H1 (cell line): ENCODE measurements at regions not wholly inside any gene's neighbourhood (a gene's known extent, or its start where the extent isn't known, plus 50 kb on each side); places are given as distances from the start of the nearest gene placed in this dataset.

Experiments used
- CTCF ChIA-PET: fragments of 300-600 bp; sonication (Branson Sonifier 250); formaldehyde crosslinking; loops from one replicate; lab custom pipeline; 2021; ENCODE audit not compliant: partially characterized antibody; lab: Charles Lee
- POLR2A ChIA-PET: fragments of 300-600 bp; sonication (Branson Sonifier 250); formaldehyde crosslinking; loops from one replicate; lab custom pipeline; 2021; ENCODE audit warnings: inconsistent platforms; ENCODE audit not compliant: partially characterized antibody; lab: Charles Lee
- DNase-seq, 2 experiments: peaks; one replicate each; pipeline versions ENCODE4 v3.0.0 to v3.0.0-alpha.2; 2010 to 2022; ENCODE audit warnings: low spot score in 2 of 2, low read depth in 1 of 2, mixed read lengths in 1 of 2
- FAIRE-seq: peaks from 2 replicates; lab custom pipeline; 2011; peaks lifted over from hg19 to GRCh38; lab: Jason Lieb, UNC
- H2AFZ ChIP-seq: 2 replicates; pipeline ENCODE4 v1.8.1; 2012; ENCODE audit warnings: low read length, inconsistent platforms
- H2AK5ac ChIP-seq: 2 replicates; pipeline ENCODE4 v1.6.1; 2013; ENCODE audit warnings: low read depth, low read length
- H2BK120ac ChIP-seq: replicated peaks from 2 replicates; pipeline ENCODE3; 2013; ENCODE audit warnings: low read depth, low read length, inconsistent platforms
- H2BK12ac ChIP-seq: 2 replicates; pipeline ENCODE4 v1.6.1; 2013; ENCODE audit warnings: low read depth, low read length
- H2BK15ac ChIP-seq: 2 replicates; pipeline ENCODE4 v1.6.1; 2013; ENCODE audit warnings: low read length
- H2BK20ac ChIP-seq: 2 replicates; pipeline ENCODE4 v1.6.1; 2013; ENCODE audit warnings: low read length
- H2BK5ac ChIP-seq: 2 replicates; pipeline ENCODE4 v1.6.1; 2013; ENCODE audit warnings: low read depth, low read length
- H3K14ac ChIP-seq: 2 replicates; pipeline ENCODE4 v1.6.1; 2013; ENCODE audit warnings: inconsistent platforms; ENCODE audit not compliant: insufficient read length
- H3K18ac ChIP-seq: 2 replicates; pipeline ENCODE4 v1.6.1; 2013; ENCODE audit warnings: low read length; ENCODE audit errors: extremely low read depth
- H3K23ac ChIP-seq: 2 replicates; pipeline ENCODE4 v1.6.1; 2013; ENCODE audit warnings: inconsistent platforms; ENCODE audit not compliant: insufficient read length
- H3K23me2 ChIP-seq: 2 replicates; pipeline ENCODE4 v1.6.1; 2013; ENCODE audit warnings: low read depth, low read length
- H3K27ac ChIP-seq: 2 replicates; pipeline ENCODE4 v1.6.1; 2011; ENCODE audit warnings: low read depth, low read length, inconsistent platforms
- H3K27me3 ChIP-seq, 4 experiments: replicated peaks in 1 of 4; 1 replicate in 1 of 4; 2 replicates in 3 of 4; pipeline versions ENCODE4 v1.6.1 to v1.8.1; 2011 to 2013; ENCODE audit warnings: low read length in 3 of 4, mild to moderate bottlenecking in 3 of 4, inconsistent platforms in 2 of 4, mixed read lengths in 2 of 4, moderate library complexity in 1 of 4; ENCODE audit not compliant: control insufficient read depth in 3 of 4, insufficient read depth in 3 of 4; ENCODE audit errors: extremely low read depth in 1 of 4
- H3K36me3 ChIP-seq, 4 experiments: 2 replicates each; pipeline versions ENCODE4 v1.6.1 to v1.8.1; 2011 to 2013; ENCODE audit warnings: mild to moderate bottlenecking in 4 of 4, low read length in 3 of 4, moderate library complexity in 2 of 4, control low read depth in 1 of 4, inconsistent platforms in 1 of 4; ENCODE audit not compliant: insufficient read depth in 4 of 4, control insufficient read depth in 2 of 4
- H3K4ac ChIP-seq: replicated peaks from 2 replicates; pipeline ENCODE3; 2013; ENCODE audit warnings: low read length, low read depth, mixed read lengths, inconsistent platforms; ENCODE audit not compliant: insufficient read length
- H3K4me1 ChIP-seq, 4 experiments: replicated peaks in 1 of 4; 1 replicate in 1 of 4; 2 replicates in 3 of 4; pipeline versions ENCODE4 v1.6.1 to v1.8.1; 2011 to 2013; ENCODE audit warnings: low read length in 3 of 4, inconsistent platforms in 2 of 4, mixed read lengths in 1 of 4; ENCODE audit not compliant: insufficient read depth in 4 of 4, control insufficient read depth in 3 of 4
- H3K4me2 ChIP-seq, 2 experiments: 2 replicates each; pipeline versions ENCODE4 v1.6.1 to v1.8.1; 2011 to 2013; ENCODE audit warnings: low read depth in 2 of 2, low read length in 2 of 2, control low read depth in 1 of 2, inconsistent platforms in 1 of 2, mild to moderate bottlenecking in 1 of 2; ENCODE audit not compliant: insufficient read depth in 1 of 2
- H3K4me3 ChIP-seq, 4 experiments: fragments of 200-600, 300-600 bp in 1 of 4; sonication (generic), shearing (Covaris generic), sonication (Bioruptor Twin) in 1 of 4; 2 replicates each; pipeline versions ENCODE4 v1.5.1 to v1.8.1; 2011 to 2016; ENCODE audit warnings: low read length in 4 of 4, low read depth in 3 of 4, control low read depth in 2 of 4, inconsistent platforms in 2 of 4, mild to moderate bottlenecking in 2 of 4, mixed read lengths in 1 of 4, moderate library complexity in 1 of 4; ENCODE audit not compliant: insufficient read depth in 2 of 4; ENCODE audit errors: extremely low read depth in 1 of 4
- H3K56ac ChIP-seq: replicated peaks from 2 replicates; pipeline ENCODE3; 2013; ENCODE audit warnings: low read depth, mild to moderate bottlenecking, mixed read lengths, low read length, inconsistent platforms; ENCODE audit not compliant: insufficient read length
- H3K79me1 ChIP-seq: 2 replicates; pipeline ENCODE4 v1.6.1; 2013; ENCODE audit warnings: low read depth, low read length, control low read depth
- H3K79me2 ChIP-seq, 2 experiments: 2 replicates each; pipeline versions ENCODE4 v1.6.1 to v1.8.1; 2012 to 2013; ENCODE audit warnings: low read length in 2 of 2, mild to moderate bottlenecking in 2 of 2, inconsistent platforms in 1 of 2; ENCODE audit not compliant: insufficient read depth in 2 of 2, control insufficient read depth in 1 of 2
- H3K9ac ChIP-seq, 4 experiments: replicated peaks in 1 of 4; 1 replicate in 1 of 4; 2 replicates in 3 of 4; pipeline versions ENCODE4 v1.6.1 to v1.8.1; 2011 to 2013; ENCODE audit warnings: low read depth in 3 of 4, low read length in 3 of 4, control low read depth in 2 of 4, mild to moderate bottlenecking in 2 of 4, moderate library complexity in 2 of 4, inconsistent platforms in 1 of 4; ENCODE audit errors: extremely low read depth in 1 of 4
- H3K9me3 ChIP-seq, 2 experiments: 2 replicates each; pipeline versions ENCODE4 v1.6.1 to v1.8.1; 2012 to 2013; ENCODE audit warnings: mild to moderate bottlenecking in 2 of 2, moderate library complexity in 2 of 2, control low read depth in 1 of 2, inconsistent platforms in 1 of 2, low read depth in 1 of 2, low read length in 1 of 2, mixed read lengths in 1 of 2; ENCODE audit not compliant: insufficient read depth in 2 of 2
- H4K20me1 ChIP-seq, 2 experiments: replicated peaks in 1 of 2; 2 replicates each; pipeline versions ENCODE3 to v1.8.1; 2011 to 2013; ENCODE audit warnings: inconsistent platforms in 2 of 2, low read length in 2 of 2, mild to moderate bottlenecking in 1 of 2; ENCODE audit not compliant: insufficient read depth in 2 of 2, control insufficient read depth in 1 of 2
- H4K5ac ChIP-seq: 2 replicates; pipeline ENCODE4 v1.6.1; 2013; ENCODE audit warnings: low read length, low read depth, mixed read lengths, inconsistent platforms; ENCODE audit not compliant: insufficient read length
- H4K8ac ChIP-seq: 2 replicates; pipeline ENCODE4 v1.8.0; 2013; ENCODE audit warnings: mild to moderate bottlenecking, moderate library complexity, low read length, inconsistent platforms; ENCODE audit not compliant: insufficient read depth; ENCODE audit errors: extremely low read depth
- H4K91ac ChIP-seq: replicated peaks from 2 replicates; pipeline ENCODE3; 2013; ENCODE audit warnings: low read length, mixed read lengths, inconsistent platforms; ENCODE audit not compliant: insufficient read length
- CTBP2 ChIP-seq: IDR thresholded peaks from 2 replicates; pipeline ENCODE4 v1.7.0; 2011; ENCODE audit warnings: borderline replicate concordance, mild to moderate bottlenecking, moderate library complexity, mixed read lengths, low read length; ENCODE audit not compliant: insufficient read depth, insufficient read length
- GABPA ChIP-seq: IDR thresholded peaks from 2 replicates; pipeline ENCODE4 v1.6.1; 2011; ENCODE audit warnings: mild to moderate bottlenecking, low read length, moderate library complexity, borderline replicate concordance; ENCODE audit not compliant: insufficient read depth
- RAD21 ChIP-seq, 2 experiments: IDR thresholded peaks in 1 of 2; conservative IDR thresholded peaks in 1 of 2; 2 replicates each; pipeline ENCODE4 v1.6.1; 2011; ENCODE audit warnings: low read depth in 2 of 2, low read length in 2 of 2, improper control_type of control experiment in 1 of 2, inconsistent platforms in 1 of 2, mild to moderate bottlenecking in 1 of 2, moderate library complexity in 1 of 2
- RFX5 ChIP-seq: IDR thresholded peaks from 2 replicates; pipeline ENCODE4 v1.6.1; 2011; ENCODE audit warnings: low read depth, low read length, improper control_type of control experiment, borderline replicate concordance
- RXRA ChIP-seq: IDR thresholded peaks from 2 replicates; pipeline ENCODE4 v1.6.1; 2011; ENCODE audit warnings: low read depth, mild to moderate bottlenecking, low read length, moderate library complexity; ENCODE audit not compliant: insufficient read depth
- TAF7 ChIP-seq: optimal IDR thresholded peaks from 2 replicates; pipeline ENCODE3; 2011; ENCODE audit warnings: low read depth, mild to moderate bottlenecking, inconsistent platforms, low read length, moderate library complexity, borderline replicate concordance

- Histone ChIP-seq H3K4me3 (no peak overlapping the region), H3K18ac (no peak overlapping the region), H4K8ac (no peak overlapping the region), H2BK5ac (no peak overlapping the region), H4K20me1 (no peaks in the 10 kb centered on the region), H2BK120ac (no peak overlapping the region), H4K5ac (no peak overlapping the region), H3K14ac (no peak overlapping the region), H2BK15ac (no peak overlapping the region), H3K79me2 (no peaks in the 10 kb centered on the region), H3K4me2 (no peak overlapping the region), H3K9me3 (peaks cover 15 to 16% of the 10 kb centered on the region in 2 experiments), H3K4me1 (no peaks in the 10 kb centered on the region), H2AK5ac (no peak overlapping the region), H2BK12ac (no peak overlapping the region), H3K36me3 (no peaks in the 10 kb centered on the region), H3K23ac (no peak overlapping the region), H2BK20ac (no peak overlapping the region), H3K79me1 (no peaks in the 10 kb centered on the region), H3K56ac (no peak overlapping the region), H2AFZ (no peak overlapping the region), H3K23me2 (no peaks in the 10 kb centered on the region), H3K4ac (no peak overlapping the region), H3K9ac (no peak overlapping the region), H3K27ac (no peak overlapping the region), H3K27me3 (no peaks in the 10 kb centered on the region), H4K91ac (no peak overlapping the region)
- ChIA-PET POLR2A (no interaction called here), CTCF (interaction anchor here (0.6 kb wide), 1 partner anchor 314 kb away, joined by 3 read pairs; no protein-coding TSS in a partner anchor)
- FAIRE-seq: no peak
- no peak for DNase-seq
- TF ChIP-seq RAD21 (IDR thresholded peaks at IDR 0.05 in 1 of 2, conservative IDR thresholded peaks at IDR 0.05 in 1 of 2; ENCODE audit: low read depth in 2 of 2, low read length in 2 of 2) (no peak), CTBP2 (no peak), RXRA (no peak), RFX5 (no peak), GABPA (no peak), TAF7 (no peak)
These were observed 138.4 kb downstream of the NDUFA10 start for GRCh38 chr2:239886781-239887180.
